ENCODE measurements at regions not wholly inside any gene's neighbourhood (a gene's known extent, or its start where the extent isn't known, plus 50 kb on each side); places are given as distances from the start of the nearest gene placed in this dataset.

DNA sequence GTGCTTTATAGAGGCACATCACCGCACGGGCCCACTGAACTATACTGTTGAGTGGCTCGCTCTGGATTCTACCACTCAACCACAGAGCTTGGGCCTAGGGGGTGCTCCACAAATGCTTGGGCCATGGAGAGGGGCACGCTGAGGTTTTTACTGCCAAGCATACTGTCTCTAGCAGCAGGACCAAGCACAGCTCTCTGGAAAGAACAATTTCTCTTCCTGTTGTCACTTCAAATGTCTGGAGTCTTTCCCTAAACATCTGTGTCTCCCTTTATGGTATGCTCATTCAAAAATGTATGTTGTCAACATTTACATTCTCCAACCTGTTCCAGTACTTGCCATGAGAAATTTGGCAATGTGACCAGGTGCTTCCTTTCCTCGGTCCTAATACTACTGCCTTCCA, 114.7 kb upstream of the TPM1 start:
- TF ChIP-seq, protein P1, sequence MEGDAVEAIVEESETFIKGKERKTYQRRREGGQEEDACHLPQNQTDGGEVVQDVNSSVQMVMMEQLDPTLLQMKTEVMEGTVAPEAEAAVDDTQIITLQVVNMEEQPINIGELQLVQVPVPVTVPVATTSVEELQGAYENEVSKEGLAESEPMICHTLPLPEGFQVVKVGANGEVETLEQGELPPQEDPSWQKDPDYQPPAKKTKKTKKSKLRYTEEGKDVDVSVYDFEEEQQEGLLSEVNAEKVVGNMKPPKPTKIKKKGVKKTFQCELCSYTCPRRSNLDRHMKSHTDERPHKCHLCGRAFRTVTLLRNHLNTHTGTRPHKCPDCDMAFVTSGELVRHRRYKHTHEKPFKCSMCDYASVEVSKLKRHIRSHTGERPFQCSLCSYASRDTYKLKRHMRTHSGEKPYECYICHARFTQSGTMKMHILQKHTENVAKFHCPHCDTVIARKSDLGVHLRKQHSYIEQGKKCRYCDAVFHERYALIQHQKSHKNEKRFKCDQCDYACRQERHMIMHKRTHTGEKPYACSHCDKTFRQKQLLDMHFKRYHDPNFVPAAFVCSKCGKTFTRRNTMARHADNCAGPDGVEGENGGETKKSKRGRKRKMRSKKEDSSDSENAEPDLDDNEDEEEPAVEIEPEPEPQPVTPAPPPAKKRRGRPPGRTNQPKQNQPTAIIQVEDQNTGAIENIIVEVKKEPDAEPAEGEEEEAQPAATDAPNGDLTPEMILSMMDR (IDR thresholded peaks at IDR 0.05) = no peak
- no peak for TF ChIP-seq POLR2A (IDR thresholded peaks at IDR 0.05)
